ENCODE measurements at regions not wholly inside any gene's neighbourhood (a gene's known extent, or its start where the extent isn't known, plus 50 kb on each side); places are given as distances from the start of the nearest gene placed in this dataset.

DNA sequence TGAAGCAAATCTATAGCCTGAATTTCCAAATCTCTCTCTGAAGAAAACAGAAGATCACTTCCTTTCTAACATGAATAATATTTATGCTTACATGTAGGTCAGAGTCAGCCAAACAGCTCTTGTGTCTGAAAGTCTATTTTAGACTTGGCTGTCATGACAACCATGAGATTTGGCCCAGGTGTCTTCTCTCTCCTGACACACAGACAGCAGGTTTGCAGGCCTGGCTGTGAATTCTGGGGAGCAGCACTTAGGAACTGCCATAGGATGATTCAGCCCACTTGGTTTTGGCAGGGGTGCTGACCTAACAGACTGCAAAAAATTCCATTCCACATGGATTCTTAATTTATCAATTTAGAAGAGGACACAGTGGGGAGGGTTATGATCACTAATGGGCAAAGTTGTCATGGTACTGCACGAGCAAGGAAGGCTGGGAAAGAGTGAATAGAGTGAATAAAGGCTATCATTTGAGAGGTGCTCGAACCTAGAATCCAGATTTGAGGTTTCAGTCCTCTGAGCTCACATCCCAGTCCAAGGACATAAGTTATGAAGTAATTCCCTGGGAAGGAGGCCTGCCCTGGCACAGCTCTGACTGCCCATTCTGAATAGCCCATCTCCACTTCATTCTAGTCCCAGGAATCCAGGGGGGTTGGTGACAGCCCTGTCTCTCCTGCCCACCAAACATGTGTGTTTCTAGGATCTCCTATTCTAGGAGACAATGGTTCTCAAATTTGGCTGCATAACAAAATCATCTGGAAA, 453.9 kb upstream of the TRIB2 start:
- no peak for TF ChIP-seq POLR2A (IDR thresholded peaks at IDR 0.05)
- TF ChIP-seq, protein P1, sequence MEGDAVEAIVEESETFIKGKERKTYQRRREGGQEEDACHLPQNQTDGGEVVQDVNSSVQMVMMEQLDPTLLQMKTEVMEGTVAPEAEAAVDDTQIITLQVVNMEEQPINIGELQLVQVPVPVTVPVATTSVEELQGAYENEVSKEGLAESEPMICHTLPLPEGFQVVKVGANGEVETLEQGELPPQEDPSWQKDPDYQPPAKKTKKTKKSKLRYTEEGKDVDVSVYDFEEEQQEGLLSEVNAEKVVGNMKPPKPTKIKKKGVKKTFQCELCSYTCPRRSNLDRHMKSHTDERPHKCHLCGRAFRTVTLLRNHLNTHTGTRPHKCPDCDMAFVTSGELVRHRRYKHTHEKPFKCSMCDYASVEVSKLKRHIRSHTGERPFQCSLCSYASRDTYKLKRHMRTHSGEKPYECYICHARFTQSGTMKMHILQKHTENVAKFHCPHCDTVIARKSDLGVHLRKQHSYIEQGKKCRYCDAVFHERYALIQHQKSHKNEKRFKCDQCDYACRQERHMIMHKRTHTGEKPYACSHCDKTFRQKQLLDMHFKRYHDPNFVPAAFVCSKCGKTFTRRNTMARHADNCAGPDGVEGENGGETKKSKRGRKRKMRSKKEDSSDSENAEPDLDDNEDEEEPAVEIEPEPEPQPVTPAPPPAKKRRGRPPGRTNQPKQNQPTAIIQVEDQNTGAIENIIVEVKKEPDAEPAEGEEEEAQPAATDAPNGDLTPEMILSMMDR (IDR thresholded peaks at IDR 0.05), result no peak
